NCI-H446 (cell line): ENCODE measurements at regions not wholly inside any gene's neighbourhood (a gene's known extent, or its start where the extent isn't known, plus 50 kb on each side); places are given as distances from the start of the nearest gene placed in this dataset.

Experiments
- DNase-seq, 2 experiments: peaks; one replicate each; lab custom pipeline; 2025; lab: John Stamatoyannopoulos, UW

DNA sequence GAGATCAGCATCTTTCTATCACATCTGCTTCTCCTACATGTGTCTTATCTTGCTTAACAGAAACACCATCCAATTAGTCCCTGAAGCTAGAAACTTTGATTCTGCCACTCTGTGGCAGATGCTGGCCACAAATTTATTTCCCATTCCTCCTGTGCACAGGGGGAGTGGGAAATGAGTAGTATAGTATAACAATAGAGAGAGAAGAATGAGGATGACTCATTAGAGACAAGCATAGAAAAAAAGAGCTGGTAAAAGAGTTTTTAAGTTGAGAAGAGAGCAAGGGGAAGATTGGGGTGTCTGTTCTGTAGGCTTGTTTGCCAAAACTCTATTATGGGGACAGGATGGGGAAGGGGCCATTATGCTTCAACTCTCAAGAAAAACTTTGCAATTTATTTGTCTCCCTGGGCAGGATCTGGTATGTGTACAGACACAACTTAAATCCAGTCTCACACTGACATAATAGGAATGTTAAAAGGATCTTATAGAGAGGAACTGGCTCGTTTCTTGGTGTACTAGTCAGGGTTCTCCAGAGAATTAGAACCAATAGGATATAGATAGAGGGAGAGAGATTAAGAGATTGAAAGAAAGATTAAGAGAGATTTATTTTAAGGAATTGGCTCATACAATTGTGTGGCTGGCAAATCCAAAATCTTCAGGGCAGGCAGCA is 142.6 kb upstream of the CPSF6 start:
- no peak for DNase-seq

DNA sequence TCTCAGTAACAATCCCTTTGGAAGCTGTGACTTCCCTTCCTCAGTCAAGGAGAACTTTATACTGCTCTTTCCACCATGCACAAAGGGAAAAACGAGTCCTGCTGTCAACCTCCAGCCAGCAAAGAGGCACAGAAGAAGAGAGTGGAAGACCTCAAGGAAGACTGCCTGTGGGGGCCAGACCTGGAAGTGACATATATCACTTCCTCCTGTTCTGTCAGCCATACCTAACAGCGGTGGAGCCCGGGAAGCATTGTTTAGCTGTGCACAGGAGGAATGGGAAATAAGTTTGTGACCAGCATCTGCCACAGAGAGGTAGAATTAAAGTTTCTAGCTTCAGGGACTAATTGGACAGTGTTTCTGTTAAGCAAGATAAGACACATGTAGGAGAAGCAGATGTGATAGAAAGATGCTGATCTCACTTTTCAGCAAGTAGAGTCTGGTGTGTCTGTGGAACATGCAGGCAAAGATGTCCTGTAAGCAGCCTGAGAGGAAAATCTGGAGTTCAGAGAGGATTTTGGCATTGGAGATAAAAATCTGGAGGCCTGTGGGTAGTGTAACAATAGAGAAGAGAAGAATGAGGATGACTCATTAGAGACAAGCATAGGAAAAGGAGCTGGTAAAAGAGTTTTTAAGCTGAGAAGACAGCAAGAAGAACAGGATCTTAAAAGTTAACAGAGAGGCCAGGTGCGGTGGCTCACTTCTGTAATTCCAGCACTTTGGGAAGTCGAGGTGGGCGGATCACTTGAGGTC is 141.6 kb upstream of the CPSF6 start:
- no peak for DNase-seq

DNA sequence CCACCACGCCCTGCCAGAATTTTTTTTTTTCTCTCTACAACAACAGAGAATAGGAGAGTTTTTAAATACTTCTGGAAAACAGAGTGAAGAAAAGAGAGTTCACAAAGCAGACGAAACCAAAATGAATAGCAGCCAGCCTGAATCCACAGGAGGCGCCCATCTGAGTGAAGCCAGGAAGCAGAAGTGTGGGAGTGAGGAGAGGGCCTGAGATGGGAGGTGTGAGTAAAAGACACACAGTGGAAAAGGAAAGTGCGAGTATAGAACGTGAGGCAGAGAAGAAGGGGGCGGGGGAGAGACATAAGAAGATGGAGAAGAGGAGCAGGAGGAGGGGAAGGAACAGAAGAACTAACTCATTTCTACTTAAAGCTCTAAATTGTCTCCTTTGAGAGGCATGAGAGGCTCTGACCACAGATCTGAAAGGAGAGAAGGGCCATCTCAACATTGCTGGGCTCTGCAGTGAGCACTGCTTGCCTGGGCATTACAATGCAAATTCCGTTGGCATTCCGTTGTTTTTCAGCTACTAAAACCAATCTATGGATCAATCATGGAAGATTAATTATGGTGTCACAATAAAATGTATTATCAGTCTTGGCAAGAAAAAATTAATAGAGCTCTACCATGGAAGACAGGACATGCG is 140.1 kb upstream of the CPSF6 start:
- no peak for DNase-seq

DNA sequence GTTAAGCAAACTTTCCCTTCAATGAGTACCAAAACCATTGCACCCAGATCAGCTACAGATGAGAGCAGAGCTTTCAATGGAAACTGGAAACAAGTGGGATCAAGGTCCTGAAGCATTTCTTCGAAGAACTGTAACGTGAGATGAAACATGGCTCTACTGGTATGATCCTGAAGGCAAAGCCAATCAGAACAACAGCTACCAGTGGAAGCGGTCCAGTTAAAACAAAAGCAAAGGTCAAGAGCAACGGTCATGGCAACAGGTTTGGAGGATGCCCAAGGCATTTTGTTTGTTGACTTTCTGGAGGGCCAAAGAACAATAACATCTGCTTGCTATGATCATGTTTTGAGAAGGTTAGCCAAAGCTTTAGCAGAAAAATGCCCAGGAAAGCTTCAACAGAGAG is 137.9 kb upstream of the CPSF6 start:
- DNase-seq = no peak

DNA sequence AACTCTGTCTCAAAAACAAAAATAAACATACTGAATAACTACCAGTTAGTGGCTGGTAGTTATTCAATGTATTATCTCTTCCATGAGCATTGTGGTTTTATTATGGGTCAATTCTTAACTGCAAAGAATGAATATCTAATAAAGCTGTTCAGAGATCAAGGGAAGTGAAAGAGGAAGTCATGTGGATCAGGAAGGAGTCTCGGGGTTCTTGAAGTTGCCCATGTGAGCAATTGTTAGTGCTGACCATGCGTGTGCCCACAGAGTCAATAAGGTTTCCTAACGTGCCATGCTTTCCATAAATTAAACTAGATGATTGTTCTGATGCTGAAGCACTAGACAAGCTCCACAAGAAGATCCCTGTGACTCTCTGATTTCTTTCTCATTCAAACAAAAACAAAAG is 136.5 kb upstream of the CPSF6 start:
- no peak for DNase-seq

DNA sequence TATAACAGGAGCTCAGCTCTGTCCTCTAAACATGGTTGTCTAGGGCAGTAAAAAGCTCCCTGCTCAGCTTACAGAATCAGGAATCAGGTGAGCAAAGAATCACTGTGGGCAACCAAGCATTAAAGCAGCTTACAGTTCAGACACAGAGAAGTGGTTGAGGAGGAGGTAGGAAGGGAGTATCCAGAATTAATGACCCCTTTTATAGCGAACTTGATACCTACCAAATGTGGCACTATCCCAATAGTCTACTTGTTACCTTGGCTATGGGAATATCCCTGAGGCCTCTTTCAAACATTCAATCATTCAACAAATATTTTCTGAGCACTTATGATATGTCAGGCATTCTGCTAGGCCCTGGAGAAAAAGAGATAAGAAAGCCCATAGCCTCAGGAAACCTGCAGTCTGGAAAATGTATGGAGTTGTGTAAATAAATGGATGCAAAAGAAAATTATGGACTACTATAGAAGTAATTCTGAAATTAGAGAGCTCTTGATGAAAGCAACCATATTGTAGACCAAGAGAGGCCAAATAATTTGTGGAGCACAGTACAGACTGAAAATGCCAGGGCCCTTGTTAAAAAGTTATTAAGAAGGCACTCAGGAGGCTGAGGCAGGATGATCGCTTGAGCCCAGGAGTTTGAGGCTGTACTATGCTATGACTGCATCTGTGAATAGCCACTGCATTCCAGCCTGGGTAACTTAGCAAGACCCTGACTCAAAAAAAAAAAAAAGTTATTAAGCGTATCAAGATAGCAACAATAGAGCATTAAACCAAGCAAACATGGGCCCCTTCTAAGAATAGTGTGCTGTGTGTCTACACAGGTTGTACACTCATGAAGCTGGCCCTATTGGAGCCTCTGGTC is 134.0 kb upstream of the CPSF6 start:
- DNase-seq = no peak

DNA sequence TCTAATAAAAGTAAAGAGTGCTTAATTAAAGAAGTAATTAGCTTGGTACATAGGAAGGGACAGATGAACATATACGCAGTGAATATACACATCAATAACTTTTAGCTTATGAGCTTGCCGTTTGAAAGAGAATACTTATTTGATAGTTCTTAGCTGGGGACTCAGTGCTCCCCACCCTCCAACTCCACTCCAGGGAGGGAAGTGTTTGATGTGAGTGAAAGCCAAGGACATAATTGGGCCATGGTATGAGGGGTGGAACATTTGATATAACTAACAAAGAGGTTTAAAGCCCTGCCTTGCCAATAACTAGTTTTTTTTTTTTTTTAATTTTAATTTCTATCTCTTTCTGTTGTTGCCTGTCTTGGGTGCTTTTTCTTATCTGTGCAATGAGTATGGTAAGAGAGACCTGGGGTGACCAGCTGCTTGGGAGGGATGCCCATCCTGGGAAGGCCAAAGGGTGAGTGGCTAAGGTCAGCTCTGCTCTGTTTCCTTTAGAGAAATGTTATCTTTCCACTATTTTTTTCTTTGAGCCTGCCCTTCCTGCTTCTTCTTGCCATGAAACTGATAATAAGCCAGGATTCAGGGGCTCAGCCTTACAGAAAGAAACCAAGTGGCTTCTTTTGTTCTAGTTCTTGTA is 132.8 kb upstream of the CPSF6 start:
- DNase-seq = no peak

DNA sequence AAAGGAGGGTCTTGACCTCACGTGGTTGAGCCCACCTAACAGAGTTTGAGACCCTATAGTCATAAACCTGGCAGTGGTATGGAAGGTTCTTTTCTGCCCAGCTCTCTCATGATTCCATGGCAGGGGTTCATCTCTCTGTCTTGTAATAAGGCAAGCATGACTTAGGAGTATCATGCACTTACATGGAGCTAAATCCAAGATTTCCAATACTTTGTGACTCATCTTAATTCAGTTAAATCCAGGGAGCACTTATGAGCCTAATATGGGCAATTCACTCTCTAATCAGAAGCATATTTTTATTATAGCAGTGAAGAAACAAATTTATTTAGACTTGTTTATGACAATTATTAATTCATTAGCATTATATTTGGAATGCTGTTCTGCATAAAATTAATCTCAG is 131.8 kb upstream of the CPSF6 start:
- DNase-seq = no peak

DNA sequence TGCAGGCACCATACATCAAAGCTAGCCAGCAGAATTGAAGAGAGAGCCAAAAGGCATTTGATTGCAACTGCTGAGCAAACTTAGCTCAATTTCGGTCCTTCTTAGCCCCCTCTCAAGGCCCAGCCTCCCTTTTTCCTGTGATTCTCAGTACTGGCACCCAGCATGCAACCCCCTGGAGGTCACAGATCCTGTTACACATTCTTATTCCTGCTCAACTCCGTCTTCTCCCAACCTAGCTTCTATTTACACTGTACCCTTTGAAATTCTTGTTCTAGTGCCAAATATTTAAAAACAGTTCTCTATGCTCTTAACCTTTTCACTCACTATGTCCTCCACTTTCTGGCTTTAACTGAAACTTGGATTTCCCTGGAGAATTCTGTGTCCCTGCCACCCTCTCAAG is 131.3 kb upstream of the CPSF6 start:
- DNase-seq = no peak

DNA sequence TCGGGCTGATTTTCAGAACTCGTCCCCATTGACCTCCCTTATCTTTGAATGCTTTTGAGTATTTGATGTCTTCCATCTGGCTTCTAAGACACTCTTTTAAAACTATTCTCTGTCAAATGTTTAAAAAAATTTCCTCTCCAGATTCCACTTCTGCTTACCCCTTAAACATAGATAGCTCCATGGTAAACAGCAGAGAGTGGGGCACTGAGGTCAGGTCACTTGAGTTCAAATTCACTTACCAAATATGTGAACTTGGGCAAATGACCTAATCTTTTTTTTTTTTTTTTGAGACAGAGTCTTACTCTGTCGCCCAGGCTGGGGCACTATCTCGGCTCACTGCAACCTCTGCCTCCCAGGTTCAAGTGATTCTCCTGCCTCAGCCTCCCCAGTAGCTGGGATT is 126.8 kb upstream of the CPSF6 start:
- DNase-seq = no peak

DNA sequence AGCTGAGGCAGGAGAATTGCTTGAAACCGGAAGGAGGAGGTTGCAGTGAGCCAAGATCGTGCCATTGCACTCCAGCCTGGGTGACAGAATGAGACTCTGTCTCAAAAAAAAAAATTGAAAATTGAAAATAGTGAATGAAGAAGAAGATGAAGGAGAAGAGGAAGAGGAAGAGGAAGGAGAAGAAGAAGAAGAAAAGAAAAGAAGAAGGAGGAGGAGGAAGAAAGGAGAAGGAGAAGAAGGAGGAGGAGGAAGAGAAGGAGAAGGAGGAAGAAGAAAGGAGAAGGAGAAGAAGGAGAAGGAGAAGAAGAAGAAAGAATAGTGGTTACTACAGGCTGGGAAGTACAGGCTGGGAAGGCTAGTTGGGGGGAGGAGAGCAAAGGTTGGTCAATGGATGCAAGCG is 124.3 kb upstream of the CPSF6 start:
- no peak for DNase-seq

DNA sequence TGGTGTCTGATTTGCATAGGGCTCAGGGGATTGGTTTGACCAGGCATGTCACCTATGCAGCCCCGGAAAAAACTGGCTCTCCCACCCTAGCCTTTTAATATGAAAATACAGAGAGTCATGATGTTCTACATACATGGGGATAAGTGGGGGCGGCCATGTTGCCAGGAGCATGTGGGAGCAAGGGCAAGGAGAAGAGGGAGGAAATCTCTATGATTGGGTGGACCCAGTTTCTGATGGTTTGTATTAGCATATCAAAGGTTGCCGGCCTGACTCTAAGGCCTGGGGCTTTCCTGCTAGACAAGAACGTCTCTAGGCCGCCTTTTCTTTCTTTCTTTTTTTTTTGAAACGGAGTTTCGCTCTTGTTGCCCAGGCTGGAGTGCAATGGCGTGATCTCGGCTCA is 123.4 kb upstream of the CPSF6 start:
- no peak for DNase-seq

DNA sequence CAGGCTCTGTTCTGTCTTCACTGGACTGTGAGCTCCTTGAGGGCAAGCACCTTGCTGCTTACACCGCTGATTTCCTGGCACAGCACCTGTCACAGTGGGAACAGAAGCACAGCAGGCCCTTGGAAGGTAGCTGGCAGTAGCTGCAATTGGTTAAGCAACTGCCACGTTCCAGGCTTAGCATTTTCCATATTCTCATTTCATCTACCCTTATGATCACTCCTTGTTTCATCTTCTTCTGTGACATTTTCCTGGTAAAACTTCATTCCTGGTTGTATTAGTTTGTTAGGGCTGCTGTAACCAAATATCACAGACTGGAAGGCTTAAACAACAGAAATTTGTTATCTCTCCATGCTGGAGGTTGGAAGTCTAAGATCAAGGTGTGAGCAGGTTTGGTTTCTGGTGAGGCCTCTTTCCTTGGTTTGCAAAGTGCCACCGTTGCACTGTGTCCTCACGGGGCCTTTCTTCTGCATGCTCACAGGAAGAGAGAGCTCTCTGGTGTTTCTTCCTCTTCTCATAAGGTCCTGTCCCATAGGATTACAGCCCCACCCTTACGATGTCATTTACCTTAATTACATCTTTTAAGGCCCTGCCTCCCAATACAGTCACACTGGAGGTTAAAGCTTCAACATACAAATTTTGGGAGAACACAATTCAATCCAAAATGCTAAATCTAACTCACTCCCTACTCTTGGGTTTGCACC is 121.7 kb upstream of the CPSF6 start:
- DNase-seq = no peak

DNA sequence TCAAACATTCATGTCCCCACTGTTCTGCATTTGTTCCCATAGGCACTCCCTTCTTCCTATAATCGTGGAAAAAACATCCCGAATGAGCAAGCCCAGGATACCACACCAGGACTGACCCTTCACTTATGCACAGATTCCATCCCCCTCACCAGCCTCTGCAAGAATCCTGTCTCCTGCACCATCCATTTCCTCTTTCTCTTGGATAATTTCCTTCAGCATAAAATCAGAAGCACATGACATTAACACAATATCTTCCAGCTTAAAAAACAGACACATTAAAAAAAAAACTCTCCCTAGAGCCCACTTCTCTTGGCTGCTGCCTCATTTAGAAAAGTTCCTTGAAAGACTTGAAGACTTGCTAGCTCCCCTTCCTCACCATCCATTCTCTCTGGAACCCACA is 120.9 kb upstream of the CPSF6 start:
- no peak for DNase-seq

DNA sequence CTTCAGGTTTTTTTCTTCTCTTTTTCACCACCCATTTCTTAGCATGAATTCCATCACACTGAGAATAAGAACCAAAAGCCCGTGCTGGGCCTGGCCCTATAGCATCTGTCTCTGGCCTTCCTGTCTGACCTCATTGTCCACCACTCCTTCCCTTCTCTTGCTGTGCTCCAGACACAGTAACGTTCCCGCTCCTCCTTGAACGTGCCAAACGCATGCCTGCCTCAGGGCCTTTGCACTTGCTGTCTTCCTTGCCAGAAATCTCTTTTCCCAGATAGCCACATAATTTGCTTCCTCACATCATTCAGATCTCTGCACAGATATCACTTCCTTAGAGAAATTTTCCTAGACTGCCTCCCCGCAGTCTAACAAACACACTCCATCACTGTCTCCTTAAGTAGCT is 119.6 kb upstream of the CPSF6 start:
- no peak for DNase-seq

DNA sequence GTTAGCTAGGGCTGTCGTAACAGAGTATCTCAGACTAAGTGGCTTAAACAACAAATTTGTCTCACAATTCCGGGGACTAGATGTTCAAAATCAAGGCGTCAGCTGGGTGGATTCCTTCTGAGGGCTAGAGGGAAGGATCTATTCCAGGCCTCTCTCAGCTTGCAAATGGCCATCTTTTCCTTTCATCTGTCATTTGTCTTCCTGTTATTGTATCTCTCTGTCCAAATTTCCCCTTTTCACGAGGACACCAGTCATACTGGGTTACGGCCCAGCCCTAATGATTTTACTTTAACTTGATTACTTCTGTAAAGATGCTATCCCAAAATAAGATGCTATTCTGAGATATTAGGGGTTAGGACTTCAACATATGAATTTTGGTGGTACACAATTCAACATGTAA is 119.0 kb upstream of the CPSF6 start:
- DNase-seq = no peak

DNA sequence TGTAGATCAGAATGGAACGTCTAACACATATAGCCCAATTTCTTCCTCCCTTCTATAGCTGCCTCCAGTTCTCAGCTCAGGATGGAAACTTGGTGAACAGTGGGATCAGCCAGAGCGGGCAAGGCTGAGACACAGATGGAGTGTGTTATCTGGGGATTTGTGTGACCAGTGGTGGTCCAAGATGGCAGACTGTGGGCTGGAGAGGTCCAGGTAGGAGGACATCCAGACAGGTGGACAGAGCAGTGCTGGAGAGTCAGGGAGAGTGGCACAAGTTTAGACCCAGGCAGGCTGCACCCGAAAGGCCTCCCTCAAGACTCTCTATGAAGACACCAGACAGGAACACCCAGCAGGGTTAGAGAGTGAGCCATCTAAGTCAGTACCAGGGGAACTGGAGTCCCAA is 116.1 kb upstream of the CPSF6 start:
- no peak for DNase-seq

DNA sequence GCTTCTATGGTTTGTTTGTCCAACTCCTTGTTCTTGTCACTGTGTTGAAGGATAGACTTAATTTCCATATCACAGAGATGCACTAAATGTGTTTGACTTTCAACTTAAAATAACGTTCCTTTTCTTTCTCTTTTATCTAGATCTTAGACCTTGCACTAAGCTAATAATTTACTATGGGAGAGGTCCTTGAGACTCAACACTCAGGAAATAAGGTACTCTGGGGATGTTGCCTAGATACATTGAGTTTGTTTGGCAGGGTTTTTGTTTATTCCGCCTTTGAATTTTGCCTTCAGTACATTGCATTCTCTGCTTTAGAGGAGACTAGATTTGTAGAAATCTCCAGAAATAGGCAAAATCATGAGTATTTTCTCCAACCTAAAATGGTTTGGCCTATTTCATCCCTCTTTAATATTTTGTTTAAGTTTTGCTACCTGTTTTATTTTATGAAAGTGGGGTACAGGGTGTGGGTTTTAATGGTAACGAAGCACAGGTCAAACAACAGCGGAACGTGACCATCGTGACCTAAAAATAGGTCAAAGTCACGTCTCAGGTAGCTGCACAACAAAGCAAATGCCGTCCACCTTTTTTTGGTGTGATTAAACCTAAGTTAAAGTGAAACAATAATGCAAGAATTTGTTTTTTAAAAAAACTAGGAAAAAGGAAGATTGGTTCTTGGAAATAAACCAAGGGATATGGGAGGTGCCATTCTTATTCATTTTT is 115.3 kb upstream of the CPSF6 start:
- no peak for DNase-seq

DNA sequence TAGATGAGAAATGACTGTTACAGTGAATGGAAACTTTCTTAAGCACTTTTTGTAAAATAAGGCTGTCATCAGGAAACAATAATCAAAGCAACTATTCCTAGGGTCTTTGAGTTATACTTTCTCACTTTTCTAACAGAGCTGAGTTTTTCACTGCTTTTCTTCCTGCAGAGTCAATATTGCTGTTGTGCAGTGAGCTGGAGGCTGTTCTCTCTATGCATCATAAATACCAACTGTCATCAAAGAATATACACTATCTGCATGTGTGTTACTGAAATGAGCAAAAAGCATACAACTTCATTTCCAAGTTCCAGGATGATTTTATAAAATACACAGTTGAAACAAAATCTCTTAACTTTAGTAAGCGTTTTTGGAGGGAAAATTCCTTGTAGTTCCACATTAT is 110.4 kb upstream of the CPSF6 start:
- no peak for DNase-seq

DNA sequence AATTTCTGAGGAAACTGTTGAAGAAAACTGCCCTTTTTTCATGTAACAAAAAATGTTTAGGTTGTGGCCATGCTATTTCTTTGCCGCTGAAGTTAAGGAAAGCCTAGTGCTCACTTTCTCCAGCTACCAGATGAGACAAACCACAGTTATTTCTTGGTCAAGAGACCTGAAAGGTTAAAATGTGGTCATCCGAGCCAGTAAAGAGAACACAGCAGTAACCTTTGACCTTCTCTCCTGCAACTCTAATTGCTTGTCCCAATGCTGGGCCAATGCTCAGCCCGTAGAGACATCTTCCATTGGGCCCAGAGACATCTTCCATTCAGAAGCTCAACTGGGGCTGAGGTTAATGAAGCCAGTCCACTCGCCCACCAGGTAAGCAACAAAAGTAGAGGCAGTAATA is 109.8 kb upstream of the CPSF6 start:
- no peak for DNase-seq

DNA sequence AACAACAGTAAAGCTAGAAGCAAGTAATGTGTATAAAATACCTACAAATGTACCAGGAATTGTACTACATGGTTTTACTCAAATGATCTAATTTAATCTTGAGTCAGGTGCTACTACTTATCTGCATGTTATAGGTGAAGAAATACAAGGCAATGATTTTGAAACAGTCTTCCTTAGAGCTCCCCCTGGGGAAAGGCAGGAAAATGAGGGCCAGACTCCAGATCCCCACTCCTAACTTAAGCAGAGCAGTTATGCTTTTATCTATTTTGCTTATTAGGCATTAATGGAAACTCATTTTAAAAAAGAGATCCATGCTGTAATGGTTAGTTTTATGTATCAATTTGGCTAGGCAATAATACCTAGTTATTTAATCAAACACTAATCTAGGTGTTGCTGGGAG is 109.3 kb upstream of the CPSF6 start:
- DNase-seq = no peak
